WTC11 (cell line): ENCODE measurements at regions not wholly inside any gene's neighbourhood (a gene's known extent, or its start where the extent isn't known, plus 50 kb on each side); places are given as distances from the start of the nearest gene placed in this dataset.

Experiments
- ATAC-seq: fragments of 200-7000 bp; cut with Tn5 transposase; 2 replicates; pipeline ENCODE4 v1.10.0; 2021; ENCODE audit warnings: mild to moderate bottlenecking, moderate library complexity
- CTCF ChIA-PET: fragments of 300-600 bp; sonication (Branson Sonifier 250); formaldehyde crosslinking; loops from one replicate; lab custom pipeline; 2021; ENCODE audit warnings: antibody characterized with exemption; lab: Charles Lee
- POLR2A ChIA-PET: fragments of 350-600 bp; sonication (Branson Sonifier 250); formaldehyde crosslinking; loops from one replicate; lab custom pipeline; 2021; ENCODE audit warnings: antibody characterized with exemption; lab: Charles Lee
- DNase-seq: peaks from one replicate; pipeline ENCODE4 v3.0.0; 2021; ENCODE audit warnings: low spot score
- H3K27ac Mint-ChIP-seq: 2 replicates; pipeline ENCODE4 v1.8.0; 2021; ENCODE audit warnings: mixed read lengths
- H3K27me3 Mint-ChIP-seq: 2 replicates; pipeline ENCODE4 v1.8.0; 2021; ENCODE audit warnings: low read depth, mild to moderate bottlenecking, moderate library complexity, mixed read lengths
- H3K36me3 Mint-ChIP-seq: 2 replicates; pipeline ENCODE4 v1.8.0; 2021; ENCODE audit warnings: mixed read lengths
- H3K4me1 Mint-ChIP-seq: 2 replicates; pipeline ENCODE4 v1.8.0; 2022; ENCODE audit warnings: mixed read lengths
- H3K4me3 Mint-ChIP-seq: 2 replicates; pipeline ENCODE4 v1.8.0; 2021; ENCODE audit warnings: mild to moderate bottlenecking, moderate library complexity, mixed read lengths
- H3K9me3 Mint-ChIP-seq: 2 replicates; pipeline ENCODE4 v1.8.0; 2021; ENCODE audit warnings: mixed read lengths
- CBFB ChIP-seq: sonication (generic); formaldehyde crosslinking; IDR thresholded peaks from 2 replicates; pipeline ENCODE4 v1.8.1; 2022; ENCODE audit warnings: mild to moderate bottlenecking, low read depth, missing genetic modification reagents
- CDX4 ChIP-seq: fragments of 250-450 bp; sonication (Bioruptor Pico); IDR thresholded peaks from 2 replicates; pipeline ENCODE4 v1.9.0; 2021; ENCODE audit warnings: moderate library complexity, mild to moderate bottlenecking, inconsistent platforms, borderline replicate concordance
- CREB1 ChIP-seq: sonication (generic); formaldehyde crosslinking; IDR thresholded peaks from 2 replicates; pipeline ENCODE4 v1.8.0; 2023; ENCODE audit warnings: mild to moderate bottlenecking, missing genetic modification reagents
- E2F1 ChIP-seq: sonication (generic); formaldehyde crosslinking; IDR thresholded peaks from 2 replicates; pipeline ENCODE4 v1.8.0; 2022; ENCODE audit warnings: mild to moderate bottlenecking, missing genetic modification reagents
- ELF4 ChIP-seq: sonication (generic); formaldehyde crosslinking; IDR thresholded peaks from 2 replicates; pipeline ENCODE4 v1.8.1; 2022; ENCODE audit warnings: low read depth, mild to moderate bottlenecking, moderate library complexity, missing genetic modification reagents
- FOXP1 ChIP-seq: sonication (generic); formaldehyde crosslinking; IDR thresholded peaks from 2 replicates; pipeline ENCODE4 v1.8.0; 2022; ENCODE audit warnings: missing genetic modification reagents, mild to moderate bottlenecking, moderate library complexity, borderline replicate concordance
- IRF1 ChIP-seq: sonication (generic); formaldehyde crosslinking; IDR thresholded peaks from 2 replicates; pipeline ENCODE4 v1.8.0; 2023; ENCODE audit warnings: missing genetic modification reagents
- KAT7 ChIP-seq: sonication (generic); formaldehyde crosslinking; IDR thresholded peaks from 2 replicates; pipeline ENCODE4 v1.8.1; 2023; ENCODE audit warnings: missing genetic modification reagents, mild to moderate bottlenecking, borderline replicate concordance
- MXD4 ChIP-seq: fragments of 250-450 bp; sonication (Bioruptor Pico); IDR thresholded peaks from 2 replicates; pipeline ENCODE4 v1.8.0; 2021; ENCODE audit warnings: mild to moderate bottlenecking, moderate library complexity, borderline replicate concordance
- MYBL2 ChIP-seq: sonication (generic); formaldehyde crosslinking; IDR thresholded peaks from 2 replicates; pipeline ENCODE4 v1.8.1; 2023; ENCODE audit warnings: mild to moderate bottlenecking, moderate library complexity, missing genetic modification reagents
- NFATC4 ChIP-seq: fragments of 250-450 bp; sonication (Bioruptor Pico); IDR thresholded peaks from 2 replicates; pipeline ENCODE4 v1.9.0; 2021; ENCODE audit warnings: mild to moderate bottlenecking
- NR1H2 ChIP-seq: sonication (generic); formaldehyde crosslinking; IDR thresholded peaks from 2 replicates; pipeline ENCODE4 v1.9.0; 2021; ENCODE audit warnings: mild to moderate bottlenecking, moderate library complexity, missing genetic modification reagents
- OVOL2 ChIP-seq: fragments of 250-450 bp; sonication (Bioruptor Pico); IDR thresholded peaks from 2 replicates; pipeline ENCODE4 v1.9.0; 2021; ENCODE audit warnings: mild to moderate bottlenecking, borderline replicate concordance
- PRRX2 ChIP-seq: fragments of 250-450 bp; sonication (Bioruptor Pico); IDR thresholded peaks from 2 replicates; pipeline ENCODE4 v1.8.0; 2021; ENCODE audit warnings: mild to moderate bottlenecking
- STAT6 ChIP-seq: sonication (generic); formaldehyde crosslinking; conservative IDR thresholded peaks from 2 replicates; pipeline ENCODE4 v1.8.1; 2023; ENCODE audit warnings: mild to moderate bottlenecking, low read depth, missing genetic modification reagents, moderate library complexity
- ZNF416 ChIP-seq: fragments of 250-450 bp; sonication (Bioruptor Pico); IDR thresholded peaks from 2 replicates; pipeline ENCODE4 v1.9.0; 2021; ENCODE audit warnings: mild to moderate bottlenecking, inconsistent platforms
- ZNF423 ChIP-seq: fragments of 250-450 bp; sonication (Bioruptor Pico); IDR thresholded peaks from 2 replicates; pipeline ENCODE4 v2.1.2; 2022; ENCODE audit warnings: mild to moderate bottlenecking, moderate library complexity
- ZNF671 ChIP-seq: fragments of 250-450 bp; sonication (Bioruptor Pico); IDR thresholded peaks from 2 replicates; pipeline ENCODE4 v1.8.0; 2021; ENCODE audit warnings: mild to moderate bottlenecking
- ZSCAN18 ChIP-seq: fragments of 250-450 bp; sonication (Bioruptor Pico); IDR thresholded peaks from 2 replicates; pipeline ENCODE4 v2.1.2; 2022; ENCODE audit warnings: mild to moderate bottlenecking, moderate library complexity
- TF ChIP-seq, protein P1 (sequence below): sonication (generic); formaldehyde crosslinking; IDR thresholded peaks from 2 replicates; pipeline ENCODE4 v1.8.1; 2023; ENCODE audit warnings: mild to moderate bottlenecking, missing genetic modification reagents, borderline replicate concordance
- TF ChIP-seq, protein P2 (sequence below): sonication (generic); formaldehyde crosslinking; IDR thresholded peaks from 2 replicates; pipeline ENCODE4 v1.8.1; 2023; ENCODE audit warnings: mild to moderate bottlenecking, missing genetic modification reagents

DNA sequence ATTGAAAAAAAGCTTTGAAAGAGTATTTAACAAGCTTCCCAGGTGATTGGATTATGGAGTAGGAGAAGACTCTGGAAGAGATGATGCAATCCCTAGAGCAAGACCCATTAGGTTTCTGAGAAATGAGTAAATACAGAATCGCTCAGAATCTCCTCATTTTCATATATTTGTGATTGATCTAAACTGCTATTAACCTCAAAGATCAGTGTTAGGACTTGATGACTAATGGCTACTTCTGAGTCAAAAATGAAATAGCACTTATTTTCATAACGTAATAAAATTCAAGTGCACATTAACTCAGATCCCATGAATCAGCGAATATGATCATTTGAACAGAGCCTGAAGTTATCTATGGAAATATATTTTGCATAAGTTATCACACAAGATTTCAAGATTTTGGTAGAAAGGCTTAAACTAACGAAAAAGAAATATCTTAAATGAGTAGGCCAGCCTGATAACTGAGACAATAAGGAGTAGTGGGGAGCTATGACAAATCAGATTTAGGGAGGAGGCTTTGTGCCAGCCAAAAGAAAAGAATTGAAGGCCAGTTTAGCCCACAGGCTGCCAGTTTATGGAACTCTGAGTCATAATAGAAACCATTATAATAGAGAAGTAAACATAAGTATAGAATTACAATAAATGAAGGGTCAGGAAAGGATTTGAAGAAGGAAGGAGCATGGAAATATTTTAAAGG is 106.7 kb upstream of the OSMR start (continued):
- TF ChIP-seq, protein P1, sequence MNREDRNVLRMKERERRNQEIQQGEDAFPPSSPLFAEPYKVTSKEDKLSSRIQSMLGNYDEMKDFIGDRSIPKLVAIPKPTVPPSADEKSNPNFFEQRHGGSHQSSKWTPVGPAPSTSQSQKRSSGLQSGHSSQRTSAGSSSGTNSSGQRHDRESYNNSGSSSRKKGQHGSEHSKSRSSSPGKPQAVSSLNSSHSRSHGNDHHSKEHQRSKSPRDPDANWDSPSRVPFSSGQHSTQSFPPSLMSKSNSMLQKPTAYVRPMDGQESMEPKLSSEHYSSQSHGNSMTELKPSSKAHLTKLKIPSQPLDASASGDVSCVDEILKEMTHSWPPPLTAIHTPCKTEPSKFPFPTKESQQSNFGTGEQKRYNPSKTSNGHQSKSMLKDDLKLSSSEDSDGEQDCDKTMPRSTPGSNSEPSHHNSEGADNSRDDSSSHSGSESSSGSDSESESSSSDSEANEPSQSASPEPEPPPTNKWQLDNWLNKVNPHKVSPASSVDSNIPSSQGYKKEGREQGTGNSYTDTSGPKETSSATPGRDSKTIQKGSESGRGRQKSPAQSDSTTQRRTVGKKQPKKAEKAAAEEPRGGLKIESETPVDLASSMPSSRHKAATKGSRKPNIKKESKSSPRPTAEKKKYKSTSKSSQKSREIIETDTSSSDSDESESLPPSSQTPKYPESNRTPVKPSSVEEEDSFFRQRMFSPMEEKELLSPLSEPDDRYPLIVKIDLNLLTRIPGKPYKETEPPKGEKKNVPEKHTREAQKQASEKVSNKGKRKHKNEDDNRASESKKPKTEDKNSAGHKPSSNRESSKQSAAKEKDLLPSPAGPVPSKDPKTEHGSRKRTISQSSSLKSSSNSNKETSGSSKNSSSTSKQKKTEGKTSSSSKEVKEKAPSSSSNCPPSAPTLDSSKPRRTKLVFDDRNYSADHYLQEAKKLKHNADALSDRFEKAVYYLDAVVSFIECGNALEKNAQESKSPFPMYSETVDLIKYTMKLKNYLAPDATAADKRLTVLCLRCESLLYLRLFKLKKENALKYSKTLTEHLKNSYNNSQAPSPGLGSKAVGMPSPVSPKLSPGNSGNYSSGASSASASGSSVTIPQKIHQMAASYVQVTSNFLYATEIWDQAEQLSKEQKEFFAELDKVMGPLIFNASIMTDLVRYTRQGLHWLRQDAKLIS = no peak
- no peak for TF ChIP-seq ZNF416 (CRISPR knock-in tag)

- CTCF ChIA-PET = no interaction called here
- no peaks in the 10 kb centered on the region for H3K27me3 Mint-ChIP-seq
- TF ChIP-seq ZNF671 (CRISPR knock-in tag) = no peak
- no peak for TF ChIP-seq ZSCAN18 (CRISPR knock-in tag)
- no peak for TF ChIP-seq CREB1
- TF ChIP-seq OVOL2 (CRISPR knock-in tag) = no peak
- TF ChIP-seq IRF1 (CRISPR knock-in tag) = no peak
- no peak for TF ChIP-seq PRRX2 (CRISPR knock-in tag)
- TF ChIP-seq NFATC4 (CRISPR knock-in tag) = no peak
- TF ChIP-seq E2F1 (CRISPR knock-in tag) = no peak
- TF ChIP-seq STAT6 (CRISPR knock-in tag) = no peak
- no peak for TF ChIP-seq NR1H2 (CRISPR knock-in tag)
- TF ChIP-seq ELF4 (CRISPR knock-in tag) = no peak
- no peak for TF ChIP-seq CBFB (CRISPR knock-in tag)
- TF ChIP-seq ZNF423 (CRISPR knock-in tag) = no peak
- no peak for TF ChIP-seq MYBL2
- TF ChIP-seq ZNF416 (CRISPR knock-in tag) = no peak
- TF ChIP-seq MXD4 (CRISPR knock-in tag) = no peak
- TF ChIP-seq FOXP1 (CRISPR knock-in tag) = no peak
- no peak for TF ChIP-seq KAT7 (CRISPR knock-in tag)
- TF ChIP-seq, protein P2, sequence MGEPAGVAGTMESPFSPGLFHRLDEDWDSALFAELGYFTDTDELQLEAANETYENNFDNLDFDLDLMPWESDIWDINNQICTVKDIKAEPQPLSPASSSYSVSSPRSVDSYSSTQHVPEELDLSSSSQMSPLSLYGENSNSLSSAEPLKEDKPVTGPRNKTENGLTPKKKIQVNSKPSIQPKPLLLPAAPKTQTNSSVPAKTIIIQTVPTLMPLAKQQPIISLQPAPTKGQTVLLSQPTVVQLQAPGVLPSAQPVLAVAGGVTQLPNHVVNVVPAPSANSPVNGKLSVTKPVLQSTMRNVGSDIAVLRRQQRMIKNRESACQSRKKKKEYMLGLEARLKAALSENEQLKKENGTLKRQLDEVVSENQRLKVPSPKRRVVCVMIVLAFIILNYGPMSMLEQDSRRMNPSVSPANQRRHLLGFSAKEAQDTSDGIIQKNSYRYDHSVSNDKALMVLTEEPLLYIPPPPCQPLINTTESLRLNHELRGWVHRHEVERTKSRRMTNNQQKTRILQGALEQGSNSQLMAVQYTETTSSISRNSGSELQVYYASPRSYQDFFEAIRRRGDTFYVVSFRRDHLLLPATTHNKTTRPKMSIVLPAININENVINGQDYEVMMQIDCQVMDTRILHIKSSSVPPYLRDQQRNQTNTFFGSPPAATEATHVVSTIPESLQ = no peak
- TF ChIP-seq CDX4 (CRISPR knock-in tag) = no peak
- ATAC-seq = no peak
- peaks cover 31% of the 10 kb centered on the region for H3K9me3 Mint-ChIP-seq
- H3K4me3 Mint-ChIP-seq = no peak overlapping the region
- no peak for DNase-seq
- H3K36me3 Mint-ChIP-seq = peaks cover 15% of the 10 kb centered on the region
- POLR2A ChIA-PET = no interaction called here
- no peaks in the 10 kb centered on the region for H3K4me1 Mint-ChIP-seq
- no peak overlapping the region for H3K27ac Mint-ChIP-seq
These were observed 106.1 kb upstream of the OSMR start for GRCh38 chr5:38739705-38740045.
